ENCODE measurements at regions not wholly inside any gene's neighbourhood (a gene's known extent, or its start where the extent isn't known, plus 50 kb on each side); places are given as distances from the start of the nearest gene placed in this dataset.

DNA sequence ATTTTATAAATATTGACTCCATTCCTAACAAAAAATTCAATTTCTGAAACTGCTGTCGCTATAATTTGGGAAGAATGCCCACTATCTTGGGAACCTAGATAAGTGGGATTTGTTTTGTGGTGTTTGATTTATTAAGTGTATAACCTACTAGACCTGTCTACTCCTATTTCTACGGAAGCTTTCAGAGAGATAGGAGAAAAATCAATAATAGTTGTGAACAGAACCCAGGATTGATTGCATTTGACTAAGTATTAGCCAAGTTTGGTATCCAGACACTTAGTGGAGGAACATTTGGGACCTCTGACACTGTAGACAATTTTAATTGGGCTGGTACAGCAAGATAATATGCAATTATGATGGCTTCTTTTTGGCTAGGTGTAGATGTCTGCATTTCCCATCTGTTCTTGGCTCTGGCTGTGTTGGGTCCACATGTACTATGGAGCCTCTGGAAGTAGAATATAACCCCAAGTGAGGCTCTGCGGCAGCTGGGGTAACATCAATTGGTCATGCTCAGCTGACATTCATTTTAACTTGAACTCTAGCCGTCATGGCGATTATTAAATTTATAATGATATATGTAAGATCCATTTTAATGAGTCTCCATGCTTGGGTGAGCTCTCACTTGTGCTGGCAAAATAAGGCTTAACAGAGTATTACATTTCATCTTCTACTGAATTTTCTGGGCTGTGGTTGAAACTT lies 111.5 kb upstream of the E2F8 start:
- H3K27ac ChIP-seq: no peak overlapping the region
- DNase-seq: no peak
- H3K4me1 ChIP-seq (replicated peaks in 1 of 2): no peaks in the 10 kb centered on the region
- H3K36me3 ChIP-seq (replicated peaks in 1 of 2): no peaks in the 10 kb centered on the region
- 83 to 90% (median 87%) methylated on average over 5 of the region's 5 CpGs for WGBS, 4 donors
- H3K27me3 ChIP-seq: peaks cover 7% of the 10 kb centered on the region
- TF ChIP-seq, protein P1, sequence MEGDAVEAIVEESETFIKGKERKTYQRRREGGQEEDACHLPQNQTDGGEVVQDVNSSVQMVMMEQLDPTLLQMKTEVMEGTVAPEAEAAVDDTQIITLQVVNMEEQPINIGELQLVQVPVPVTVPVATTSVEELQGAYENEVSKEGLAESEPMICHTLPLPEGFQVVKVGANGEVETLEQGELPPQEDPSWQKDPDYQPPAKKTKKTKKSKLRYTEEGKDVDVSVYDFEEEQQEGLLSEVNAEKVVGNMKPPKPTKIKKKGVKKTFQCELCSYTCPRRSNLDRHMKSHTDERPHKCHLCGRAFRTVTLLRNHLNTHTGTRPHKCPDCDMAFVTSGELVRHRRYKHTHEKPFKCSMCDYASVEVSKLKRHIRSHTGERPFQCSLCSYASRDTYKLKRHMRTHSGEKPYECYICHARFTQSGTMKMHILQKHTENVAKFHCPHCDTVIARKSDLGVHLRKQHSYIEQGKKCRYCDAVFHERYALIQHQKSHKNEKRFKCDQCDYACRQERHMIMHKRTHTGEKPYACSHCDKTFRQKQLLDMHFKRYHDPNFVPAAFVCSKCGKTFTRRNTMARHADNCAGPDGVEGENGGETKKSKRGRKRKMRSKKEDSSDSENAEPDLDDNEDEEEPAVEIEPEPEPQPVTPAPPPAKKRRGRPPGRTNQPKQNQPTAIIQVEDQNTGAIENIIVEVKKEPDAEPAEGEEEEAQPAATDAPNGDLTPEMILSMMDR (IDR thresholded peaks at IDR 0.05): no peak
- no peak for TF ChIP-seq POLR2A (IDR thresholded peaks at IDR 0.05)
- H3K4me3 ChIP-seq: no peak overlapping the region
- intact Hi-C loops (cut with DNase I): no loop called here
- H3K9me3 ChIP-seq (replicated peaks in 1 of 3): no peaks in the 10 kb centered on the region

- intact Hi-C loops (cut with DNase I): no loop called here
Measured at GRCh38 chr11:19351426-19351825, 110.7 kb upstream of the E2F8 start.

DNA sequence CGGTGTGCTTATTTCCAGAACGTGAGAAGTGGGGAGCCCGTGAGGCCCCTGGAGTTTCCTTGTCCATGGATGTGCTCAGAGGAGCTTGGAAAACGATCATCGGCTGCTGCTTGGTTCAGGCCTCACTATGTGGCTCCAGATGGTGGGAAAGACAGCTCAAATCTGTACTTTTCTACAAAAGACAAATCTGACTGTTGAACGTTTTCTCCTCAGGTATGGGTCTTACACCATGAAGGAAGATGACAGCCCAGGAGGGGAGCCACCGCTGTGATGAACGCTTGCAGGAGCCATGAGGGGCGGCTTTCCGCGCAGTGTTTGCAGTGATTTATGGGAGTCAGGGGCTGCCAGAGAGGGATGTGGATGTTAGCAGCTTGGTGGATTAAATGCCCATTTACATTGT lies 109.4 kb upstream of the E2F8 start:
- Histone ChIP-seq H3K4me1 (replicated peaks in 1 of 2) (peaks cover 0 to 8% of the 10 kb centered on the region in 2 donors), H3K4me3 (no peak overlapping the region), H3K36me3 (replicated peaks in 1 of 2) (no peaks in the 10 kb centered on the region), H3K27ac (peak overlapping the region in 1 of 5 donors; percentile 14), H3K9me3 (replicated peaks in 1 of 3) (no peaks in the 10 kb centered on the region), H3K27me3 (peaks cover 27% of the 10 kb centered on the region)
- TF ChIP-seq POLR2A (IDR thresholded peaks at IDR 0.05): no peak
- TF ChIP-seq, protein P1 (IDR thresholded peaks at IDR 0.05): no peak
- no peak for DNase-seq
- 58 to 74% (median 63%) methylated on average over 11 of the region's 11 CpGs for WGBS, 4 donors
- intact Hi-C loops (cut with DNase I): no loop called here

More at GRCh38 chr11:19351426-19351825, 110.7 kb upstream of the E2F8 start:
- H3K27me3 ChIP-seq: peaks cover 15% of the 10 kb centered on the region
- H3K36me3 ChIP-seq (replicated peaks in 1 of 2): no peaks in the 10 kb centered on the region
- no peak for DNase-seq
- H3K9me3 ChIP-seq (replicated peaks in 1 of 3): no peaks in the 10 kb centered on the region
- H3K4me1 ChIP-seq (replicated peaks in 1 of 2): peaks cover 0 to 7% of the 10 kb centered on the region in 2 donors
- 68 to 89% (median 85%) methylated on average over 4 of the region's 4 CpGs for WGBS, 4 donors
- H3K4me3 ChIP-seq: no peak overlapping the region
- TF ChIP-seq, protein P1 (IDR thresholded peaks at IDR 0.05): no peak
- no peak for TF ChIP-seq POLR2A (IDR thresholded peaks at IDR 0.05)
- no peak overlapping the region for H3K27ac ChIP-seq

DNA sequence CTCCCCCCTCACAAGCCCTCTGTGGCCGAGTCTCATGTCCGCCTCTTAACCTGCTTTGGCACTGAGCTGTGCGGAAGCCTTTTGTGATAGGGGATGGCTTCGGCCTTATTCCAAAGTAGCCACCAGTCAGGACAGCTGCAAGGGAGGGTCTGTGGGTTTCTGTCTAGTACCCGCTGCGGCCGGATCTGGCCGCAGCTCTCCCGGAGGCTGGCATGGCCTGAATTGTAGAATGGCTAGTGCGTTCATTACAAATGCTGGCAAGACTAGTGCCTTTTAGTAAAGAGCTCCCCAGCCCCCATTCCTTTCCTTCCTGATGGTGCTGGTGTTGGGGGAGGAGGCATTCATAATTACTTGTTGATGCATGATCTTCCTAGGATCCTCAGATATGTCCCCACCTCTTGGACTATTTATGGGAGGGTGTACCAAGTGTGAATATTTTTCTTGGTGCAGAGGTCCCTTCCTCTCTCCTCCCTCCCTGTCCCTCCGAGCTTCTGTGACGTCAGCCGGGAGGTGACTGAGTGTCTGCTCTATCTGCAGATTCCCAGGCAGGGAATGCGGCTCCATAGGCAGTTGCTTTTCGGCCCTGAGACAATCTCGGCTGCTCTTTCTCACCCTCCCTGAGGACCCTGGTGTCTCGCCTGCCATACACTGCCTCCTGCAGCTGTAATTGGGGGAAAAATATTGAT lies 108.7 kb upstream of the E2F8 start:
- Histone ChIP-seq H3K27ac (peak overlapping the region in 1 of 5 donors; percentile 39), H3K27me3 (peaks cover 34% of the 10 kb centered on the region), H3K9me3 (replicated peaks in 1 of 3) (no peaks in the 10 kb centered on the region), H3K4me1 (replicated peaks in 1 of 2) (peaks cover 0 to 8% of the 10 kb centered on the region in 2 donors), H3K4me3 (no peak overlapping the region), H3K36me3 (replicated peaks in 1 of 2) (no peaks in the 10 kb centered on the region)
- intact Hi-C loops (cut with DNase I): no loop called here
- WGBS, 4 donors: 44 to 68% (median 63%) methylated on average over 12 to 17 of the region's 17 CpGs
- no peak for DNase-seq
- no peak for TF ChIP-seq POLR2A (IDR thresholded peaks at IDR 0.05)
- TF ChIP-seq, protein P1 (IDR thresholded peaks at IDR 0.05): no peak

Data from adrenal gland (tissue), 9 donors.